Right forelimb (tissue), 1 donor: ENCODE measurements at regions not wholly inside any gene's neighbourhood (a gene's known extent, or its start where the extent isn't known, plus 50 kb on each side); places are given as distances from the start of the nearest gene placed in this dataset.
"Not testable (repeated sequence)": the region's sequence is repeated elsewhere in the genome, so short reads cannot be mapped to it uniquely, and the experiment has no call there.

ENCODE experiments used
- DNase-seq: peaks from one replicate; pipeline ENCODE4 v3.0.0-alpha.2; 2018

GRCh38 chr5:156164306-156164705 is 162.7 kb upstream of the SGCD start:
- DNase-seq: no peak

DNA sequence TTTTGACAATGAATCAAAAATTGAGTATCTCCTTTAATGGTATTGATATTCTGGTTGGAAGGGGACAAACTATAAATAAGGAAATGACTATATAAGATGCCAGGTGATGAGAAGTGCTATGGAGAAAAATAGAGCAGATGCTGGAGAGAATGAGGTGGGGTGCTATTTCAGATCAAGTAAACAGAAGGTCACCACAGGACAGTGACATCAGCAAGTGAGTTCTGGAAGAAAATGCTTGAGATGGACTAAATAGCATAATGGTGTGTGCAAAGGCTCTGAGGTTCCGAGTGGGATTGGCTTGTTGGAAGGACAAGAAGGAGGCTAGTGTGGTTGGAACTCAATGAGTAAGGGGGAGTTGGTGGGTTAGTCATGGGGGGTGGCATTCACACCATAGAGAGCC is 157.5 kb upstream of the SGCD start:
- no peak for DNase-seq

DNA sequence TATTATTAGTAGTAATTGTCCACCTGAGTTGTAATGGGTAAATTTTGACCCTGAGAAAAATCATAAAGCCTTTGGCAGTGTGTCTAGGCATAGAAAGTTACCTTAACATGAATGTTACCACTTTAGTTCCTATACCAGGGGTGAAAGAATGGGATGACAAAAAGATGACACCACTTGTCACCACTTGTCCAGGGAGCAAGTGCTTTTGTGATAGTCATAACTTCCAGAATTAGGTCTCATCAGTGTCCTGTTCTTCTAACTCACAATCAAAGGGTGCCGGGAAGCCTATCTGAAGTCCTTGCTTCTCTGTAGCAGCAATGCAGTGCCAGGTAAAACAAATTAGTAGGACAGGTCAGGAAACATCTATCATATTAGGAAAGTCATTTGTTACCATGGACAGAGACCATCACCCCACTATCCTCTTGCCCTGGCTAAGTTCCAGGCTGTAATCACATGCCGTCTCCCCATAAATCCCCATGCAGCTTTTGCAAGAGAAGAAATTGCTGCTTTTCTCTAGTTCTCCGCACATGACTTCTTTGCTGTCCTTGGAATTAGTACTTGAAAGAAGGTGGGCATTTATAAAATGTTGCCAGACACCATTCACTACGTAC is 156.5 kb upstream of the SGCD start:
- DNase-seq: no peak

- no peak for DNase-seq
Measured at GRCh38 chr5:156174225-156174624, 152.7 kb upstream of the SGCD start.

DNA sequence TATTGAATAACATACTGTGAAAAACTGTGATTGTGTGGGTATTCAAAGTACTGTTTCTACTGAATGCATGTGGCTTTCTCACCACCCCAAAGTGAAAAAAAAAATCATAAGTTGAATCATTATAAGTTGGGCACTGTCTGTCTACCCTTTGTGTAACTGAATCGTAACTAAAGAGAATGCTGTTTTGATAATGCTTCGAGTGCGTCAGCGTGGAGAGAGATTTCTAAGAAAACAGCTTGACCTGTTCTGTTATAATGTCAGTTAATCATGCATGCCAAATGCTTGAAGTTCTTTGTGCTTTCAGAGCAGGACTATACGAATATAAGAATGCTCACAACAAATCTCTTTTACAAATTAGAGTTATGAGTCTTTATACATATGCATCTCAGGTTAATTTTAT is 148.8 kb upstream of the SGCD start:
- DNase-seq: no peak

- no peak for DNase-seq
Measured at GRCh38 chr5:156181656-156182055, 145.3 kb upstream of the SGCD start.

DNA sequence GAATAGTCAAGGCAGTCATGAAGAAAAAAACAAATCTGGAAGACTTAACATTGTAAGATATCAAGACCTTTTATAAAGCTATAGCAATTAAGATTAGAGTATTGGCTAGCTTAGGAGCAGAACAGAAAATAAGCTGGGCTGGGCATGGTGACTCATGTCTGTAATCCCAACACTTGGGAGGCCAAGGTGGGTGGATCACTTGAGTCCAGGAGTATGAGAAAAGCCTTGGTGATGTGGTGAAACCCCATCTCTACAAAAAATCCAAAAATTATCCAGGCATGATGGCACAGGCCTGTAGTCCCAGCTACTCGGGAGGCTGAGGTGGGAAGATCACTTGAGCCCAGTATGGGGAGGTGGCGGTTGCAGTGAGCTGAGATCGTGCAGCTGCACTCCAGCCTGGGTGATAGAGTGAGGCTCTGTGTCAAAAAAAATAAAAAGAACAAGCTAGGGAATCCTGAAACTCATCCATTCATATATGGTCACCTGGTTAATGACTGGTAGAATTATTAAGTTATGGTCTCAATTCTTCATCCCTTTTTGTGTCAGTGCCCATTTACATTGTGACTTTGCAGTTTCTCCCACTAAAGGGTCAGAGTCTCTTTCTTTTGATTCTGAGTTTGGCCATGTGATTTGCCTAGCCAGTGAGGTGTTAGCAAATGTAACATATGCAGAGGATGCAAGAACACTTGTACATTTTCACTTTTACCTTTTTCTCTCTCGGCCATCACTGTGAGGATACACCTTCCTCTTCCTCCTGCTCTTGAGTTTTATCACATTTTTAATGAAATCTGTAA is 144.6 kb upstream of the SGCD start:
- no peak for DNase-seq

- DNase-seq: no peak
Measured at GRCh38 chr5:156186760-156187159, 140.2 kb upstream of the SGCD start.

GRCh38 chr5:156188016-156188415 is 138.9 kb upstream of the SGCD start:
- no peak for DNase-seq

- DNase-seq: no peak
Measured at GRCh38 chr5:156189628-156190027, 137.3 kb upstream of the SGCD start.

DNA sequence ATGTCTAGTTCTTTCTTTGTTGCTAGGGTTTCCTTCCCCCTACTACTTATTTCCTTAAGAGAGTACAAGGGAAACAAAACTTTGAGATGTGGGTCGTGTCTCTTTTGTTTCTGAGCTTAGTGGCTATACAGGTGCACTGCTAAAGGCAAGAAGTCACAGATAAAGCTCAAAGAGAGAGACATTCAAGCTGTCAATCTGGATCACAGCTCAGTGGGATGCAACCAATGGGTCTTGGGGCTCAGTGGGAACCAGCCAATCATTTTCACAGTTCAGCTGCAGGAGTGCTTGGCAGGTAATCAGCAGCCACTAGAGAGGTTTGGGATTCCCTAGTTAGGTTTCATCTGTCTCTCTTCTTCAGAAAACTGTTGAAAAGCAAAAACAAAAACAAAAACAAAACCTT is 135.4 kb upstream of the SGCD start:
- no peak for DNase-seq

DNA sequence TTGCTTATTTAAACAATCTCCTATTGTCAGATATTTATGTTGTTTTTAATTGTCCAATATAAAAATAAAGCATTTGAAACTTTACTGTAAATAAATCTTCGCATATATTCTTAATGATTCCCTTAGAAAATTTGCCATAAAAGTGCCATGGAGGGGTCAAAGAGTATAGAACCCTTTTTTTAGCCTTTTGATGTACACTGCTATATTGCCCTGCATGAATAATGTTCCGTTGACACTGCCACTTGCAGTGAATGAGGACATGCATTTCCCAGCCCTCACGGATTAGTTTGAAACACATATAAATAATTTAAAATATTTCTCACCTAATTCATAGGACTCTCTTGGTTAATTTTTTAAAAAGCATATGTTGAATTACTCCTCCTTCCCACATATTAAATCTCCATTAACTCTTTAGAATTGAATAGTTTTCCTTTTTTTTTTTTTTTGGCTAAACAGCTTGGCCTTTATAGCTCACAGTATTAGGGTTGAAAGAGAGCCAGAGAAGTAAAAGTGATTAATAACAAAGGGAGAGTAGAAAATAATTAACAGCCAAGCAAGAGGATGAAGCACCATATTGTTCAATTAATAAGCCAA is 129.8 kb upstream of the SGCD start:
- DNase-seq: no peak

- no peak for DNase-seq
Measured at GRCh38 chr5:156199045-156199444, 127.9 kb upstream of the SGCD start.

- DNase-seq: no peak
Measured at GRCh38 chr5:156200938-156201787, 125.8 kb upstream of the SGCD start.

- DNase-seq: no peak
Measured at GRCh38 chr5:156201788-156202403, 125.1 kb upstream of the SGCD start.

DNA sequence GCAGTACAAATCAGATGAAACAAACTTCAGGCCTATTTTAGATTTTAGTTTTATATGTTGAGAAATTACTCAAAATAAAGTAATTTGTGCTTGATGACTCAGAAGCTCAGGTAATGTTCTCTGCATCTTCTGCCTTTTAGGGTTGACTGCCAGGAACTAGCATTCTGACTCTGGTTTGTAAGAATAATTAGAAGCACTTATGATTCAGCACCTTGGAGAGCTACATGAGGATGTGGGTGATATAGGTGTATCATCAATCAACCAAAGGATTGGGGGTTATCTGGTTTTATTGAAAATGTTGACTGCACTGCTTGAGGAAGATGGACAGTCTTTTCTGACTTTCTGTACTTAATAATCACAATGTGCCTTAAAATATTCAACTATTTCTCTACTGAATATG is 118.7 kb upstream of the SGCD start:
- DNase-seq: no peak

DNA sequence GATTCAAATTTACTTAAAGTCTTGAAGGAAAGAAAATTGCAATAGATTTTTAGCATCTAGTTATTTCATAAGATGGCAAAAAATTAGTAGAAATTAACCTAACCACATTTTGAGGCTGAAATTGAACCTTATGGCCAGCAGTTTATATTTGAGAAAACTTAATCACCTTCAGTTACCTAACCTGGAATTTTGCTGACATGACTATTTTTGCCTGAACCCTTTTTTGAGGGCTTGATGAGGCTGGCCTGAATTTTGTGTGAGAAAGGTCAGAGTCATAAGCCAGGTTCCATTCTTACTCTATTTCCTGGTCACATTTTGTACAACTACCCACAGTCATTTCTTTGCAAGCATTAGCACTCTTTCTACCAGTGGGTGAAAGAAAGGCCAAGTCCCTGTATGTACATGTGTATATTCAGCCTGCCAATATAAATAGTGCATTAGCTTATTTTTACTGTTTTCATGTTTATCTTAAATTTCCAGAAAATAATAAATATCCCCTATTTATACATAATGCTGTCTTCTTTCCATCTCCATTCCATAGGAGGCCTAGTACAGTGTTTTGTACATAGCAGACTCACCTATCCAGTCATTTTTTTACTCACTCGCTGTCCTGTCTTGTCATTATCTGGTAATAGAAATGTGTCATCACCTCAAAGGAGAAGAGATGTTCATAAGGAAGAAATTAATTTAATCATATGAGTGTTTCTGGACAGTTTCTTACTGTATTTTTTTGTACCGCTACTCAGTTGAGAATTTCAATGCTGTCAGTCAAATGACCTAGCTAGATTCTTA is 108.4 kb upstream of the SGCD start:
- no peak for DNase-seq

DNA sequence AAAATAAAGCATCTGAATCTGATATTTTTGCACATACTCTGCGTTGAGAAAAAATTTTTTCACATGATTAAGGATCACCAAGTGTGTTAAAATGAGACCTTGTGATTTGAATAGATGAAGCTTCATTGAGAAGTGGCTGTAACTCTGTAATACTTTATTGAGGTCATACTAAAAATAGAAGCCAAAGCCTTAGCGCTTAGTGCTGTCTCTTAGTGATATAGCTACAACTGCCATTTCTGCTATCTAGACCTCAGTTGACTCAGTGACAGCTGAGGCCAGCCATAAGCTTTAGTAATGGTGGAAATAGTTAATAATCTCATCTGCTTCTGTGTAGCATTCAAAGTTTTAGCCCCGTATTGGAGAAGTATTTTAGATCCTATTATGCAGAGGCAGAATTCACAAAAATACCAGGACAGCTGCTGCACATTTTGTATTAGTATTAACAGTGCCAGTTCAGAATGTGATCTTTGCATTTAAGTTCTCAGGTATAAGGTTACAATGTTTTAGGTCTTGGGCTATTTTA is 107.4 kb upstream of the SGCD start:
- DNase-seq: no peak

GRCh38 chr5:156221816-156222215 is 105.1 kb upstream of the SGCD start:
- no peak for DNase-seq

GRCh38 chr5:156223547-156223946 is 103.4 kb upstream of the SGCD start:
- DNase-seq: no peak

GRCh38 chr5:156226485-156226884 is 100.5 kb upstream of the SGCD start:
- DNase-seq: not testable (repeated sequence)

- DNase-seq: no peak
Measured at GRCh38 chr5:156230887-156231286, 96.1 kb upstream of the SGCD start.
